ENCODE measurements at regions not wholly inside any gene's neighbourhood (a gene's known extent, or its start where the extent isn't known, plus 50 kb on each side); places are given as distances from the start of the nearest gene placed in this dataset.
"Not testable (repeated sequence)": the region's sequence is repeated elsewhere in the genome, so short reads cannot be mapped to it uniquely, and the experiment has no call there.

DNA sequence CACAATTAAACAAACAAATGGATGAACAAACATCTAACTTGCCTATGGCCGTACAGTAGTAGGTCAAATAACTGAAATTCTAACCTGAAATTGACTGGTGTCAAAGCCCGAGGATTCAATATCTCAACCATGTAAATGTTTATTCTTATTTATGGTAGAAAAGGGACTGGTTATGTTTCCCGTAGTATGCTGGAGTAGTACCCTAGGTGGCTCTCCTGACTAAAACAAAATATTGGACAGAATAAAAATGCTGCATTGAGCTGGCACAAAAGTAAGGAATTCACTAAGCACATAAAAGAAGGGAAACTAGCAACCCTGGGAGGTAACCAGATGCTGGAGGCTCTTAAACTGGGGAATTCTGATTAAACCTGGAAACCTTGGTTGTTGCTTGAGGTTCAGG lies 117.1 kb upstream of the PREP start:
- Histone ChIP-seq H3K27ac (ENCODE audit: low read length) (no peak overlapping the region), H2AFZ (ENCODE audit: low read depth, low read length) (no peak overlapping the region), H3K27me3 (ENCODE audit: low read depth, low read length) (no peaks in the 10 kb centered on the region), H3K9ac (ENCODE audit: low read length) (no peak overlapping the region), H3K79me2 (ENCODE audit: low read length) (no peaks in the 10 kb centered on the region), H3K4me2 (ENCODE audit: low read length) (no peak overlapping the region), H4K20me1 (ENCODE audit: insufficient read depth, low read length) (no peaks in the 10 kb centered on the region), H3K4me1 (ENCODE audit: low read length) (no peaks in the 10 kb centered on the region), H3K9me3 (ENCODE audit: insufficient read depth, low read length) (no peaks in the 10 kb centered on the region), H3K36me3 (replicated peaks; ENCODE audit: low read depth, low read length) (no peaks in the 10 kb centered on the region), H3K4me3 (ENCODE audit: low read length) (no peak overlapping the region)
- TF ChIP-seq, protein P1, sequence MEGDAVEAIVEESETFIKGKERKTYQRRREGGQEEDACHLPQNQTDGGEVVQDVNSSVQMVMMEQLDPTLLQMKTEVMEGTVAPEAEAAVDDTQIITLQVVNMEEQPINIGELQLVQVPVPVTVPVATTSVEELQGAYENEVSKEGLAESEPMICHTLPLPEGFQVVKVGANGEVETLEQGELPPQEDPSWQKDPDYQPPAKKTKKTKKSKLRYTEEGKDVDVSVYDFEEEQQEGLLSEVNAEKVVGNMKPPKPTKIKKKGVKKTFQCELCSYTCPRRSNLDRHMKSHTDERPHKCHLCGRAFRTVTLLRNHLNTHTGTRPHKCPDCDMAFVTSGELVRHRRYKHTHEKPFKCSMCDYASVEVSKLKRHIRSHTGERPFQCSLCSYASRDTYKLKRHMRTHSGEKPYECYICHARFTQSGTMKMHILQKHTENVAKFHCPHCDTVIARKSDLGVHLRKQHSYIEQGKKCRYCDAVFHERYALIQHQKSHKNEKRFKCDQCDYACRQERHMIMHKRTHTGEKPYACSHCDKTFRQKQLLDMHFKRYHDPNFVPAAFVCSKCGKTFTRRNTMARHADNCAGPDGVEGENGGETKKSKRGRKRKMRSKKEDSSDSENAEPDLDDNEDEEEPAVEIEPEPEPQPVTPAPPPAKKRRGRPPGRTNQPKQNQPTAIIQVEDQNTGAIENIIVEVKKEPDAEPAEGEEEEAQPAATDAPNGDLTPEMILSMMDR (IDR thresholded peaks at IDR 0.05; ENCODE audit: low read depth, low read length): no peak
- TF ChIP-seq EZH2phosphoT487 (IDR thresholded peaks at IDR 0.05; ENCODE audit: low read depth): no peak

DNA sequence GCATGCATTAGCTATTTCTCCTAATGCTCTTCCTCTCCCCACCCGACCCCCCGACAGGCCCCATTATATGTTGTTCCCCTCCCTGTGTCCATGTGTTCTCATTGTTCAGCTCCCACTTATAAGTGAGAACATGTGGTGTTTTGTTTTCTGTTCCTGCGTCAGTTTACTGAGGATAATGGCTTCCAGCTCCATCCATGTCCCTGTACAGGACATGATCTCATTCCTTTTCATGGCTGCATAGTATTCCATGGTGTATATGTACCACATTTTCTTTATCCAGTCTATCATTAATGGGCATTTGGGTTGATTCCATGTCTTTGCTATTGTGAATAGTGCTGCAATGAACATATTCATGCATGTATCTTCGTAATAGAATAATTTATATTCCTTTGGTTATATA lies 116.1 kb upstream of the PREP start:
- H3K9ac ChIP-seq (ENCODE audit: low read length); H3K4me3 ChIP-seq (ENCODE audit: low read length); H3K9me3 ChIP-seq (ENCODE audit: insufficient read depth, low read length); H3K79me2 ChIP-seq (ENCODE audit: low read length); H3K36me3 ChIP-seq (replicated peaks; ENCODE audit: low read depth, low read length); H3K27ac ChIP-seq (ENCODE audit: low read length); H4K20me1 ChIP-seq (ENCODE audit: insufficient read depth, low read length); H3K27me3 ChIP-seq (ENCODE audit: low read depth, low read length); H3K4me2 ChIP-seq (ENCODE audit: low read length); H2AFZ ChIP-seq (ENCODE audit: low read depth, low read length); H3K4me1 ChIP-seq (ENCODE audit: low read length): not testable (repeated sequence)

DNA sequence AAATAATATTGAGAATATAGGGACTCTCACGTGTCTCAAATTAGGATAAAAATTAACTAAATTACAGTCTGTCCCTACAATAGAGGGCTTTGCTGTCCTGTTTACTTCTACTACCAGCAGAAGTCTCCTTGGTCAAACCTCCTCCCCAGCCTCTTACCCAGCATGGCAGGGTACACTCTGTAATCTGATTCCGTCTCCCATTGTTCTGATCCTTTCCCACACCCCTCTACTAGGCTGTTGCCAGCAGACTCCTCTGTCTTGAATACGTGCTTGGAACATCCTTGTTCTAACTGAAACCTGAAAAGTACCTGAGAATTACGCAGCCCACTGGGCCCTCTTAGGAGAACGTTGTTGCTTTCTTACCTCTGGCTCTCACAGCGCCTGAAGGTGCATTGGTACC lies 112.2 kb upstream of the PREP start:
- no peak overlapping the region for H3K4me2 ChIP-seq (ENCODE audit: low read length)
- no peaks in the 10 kb centered on the region for H3K9me3 ChIP-seq (ENCODE audit: insufficient read depth, low read length)
- H3K36me3 ChIP-seq (replicated peaks; ENCODE audit: low read depth, low read length): no peaks in the 10 kb centered on the region
- no peak overlapping the region for H3K4me3 ChIP-seq (ENCODE audit: low read length)
- H4K20me1 ChIP-seq (ENCODE audit: insufficient read depth, low read length): no peaks in the 10 kb centered on the region
- H3K27ac ChIP-seq (ENCODE audit: low read length): no peak overlapping the region
- no peak overlapping the region for H2AFZ ChIP-seq (ENCODE audit: low read depth, low read length)
- H3K4me1 ChIP-seq (ENCODE audit: low read length): peaks cover 7% of the 10 kb centered on the region
- no peak overlapping the region for H3K9ac ChIP-seq (ENCODE audit: low read length)
- H3K79me2 ChIP-seq (ENCODE audit: low read length): no peaks in the 10 kb centered on the region
- no peaks in the 10 kb centered on the region for H3K27me3 ChIP-seq (ENCODE audit: low read depth, low read length)
- TF ChIP-seq, protein P1 (IDR thresholded peaks at IDR 0.05; ENCODE audit: low read depth, low read length): no peak
- no peak for TF ChIP-seq EZH2phosphoT487 (IDR thresholded peaks at IDR 0.05; ENCODE audit: low read depth)

DNA sequence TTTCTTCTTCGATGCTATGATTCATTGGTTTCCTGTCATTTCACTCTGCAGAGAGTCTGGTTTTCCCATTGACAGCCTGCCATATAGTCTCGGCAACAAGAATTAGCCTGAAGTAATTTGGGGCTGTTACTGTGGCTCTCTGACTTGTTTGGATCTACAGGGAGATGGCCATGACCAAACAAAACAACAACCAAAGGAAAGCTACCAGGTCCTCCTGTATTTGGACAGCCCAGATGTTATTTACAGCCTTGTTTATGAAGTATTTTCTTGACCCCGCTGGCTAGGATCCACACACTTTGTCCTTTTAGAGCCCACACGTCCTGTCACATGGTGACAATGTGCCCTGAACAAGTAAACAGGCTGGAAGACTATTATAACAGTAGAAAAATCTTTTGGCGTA lies 111.4 kb upstream of the PREP start:
- no peak overlapping the region for H3K4me3 ChIP-seq (ENCODE audit: low read length)
- H3K9me3 ChIP-seq (ENCODE audit: insufficient read depth, low read length): no peaks in the 10 kb centered on the region
- no peaks in the 10 kb centered on the region for H3K36me3 ChIP-seq (replicated peaks; ENCODE audit: low read depth, low read length)
- no peak overlapping the region for H3K27ac ChIP-seq (ENCODE audit: low read length)
- no peak overlapping the region for H3K4me2 ChIP-seq (ENCODE audit: low read length)
- TF ChIP-seq EZH2phosphoT487 (IDR thresholded peaks at IDR 0.05; ENCODE audit: low read depth): no peak
- TF ChIP-seq, protein P1 (IDR thresholded peaks at IDR 0.05; ENCODE audit: low read depth, low read length): no peak
- H3K27me3 ChIP-seq (ENCODE audit: low read depth, low read length): no peaks in the 10 kb centered on the region
- H3K4me1 ChIP-seq (ENCODE audit: low read length): peaks cover 7% of the 10 kb centered on the region
- H3K9ac ChIP-seq (ENCODE audit: low read length): no peak overlapping the region
- no peak overlapping the region for H2AFZ ChIP-seq (ENCODE audit: low read depth, low read length)
- no peaks in the 10 kb centered on the region for H4K20me1 ChIP-seq (ENCODE audit: insufficient read depth, low read length)
- H3K79me2 ChIP-seq (ENCODE audit: low read length): no peaks in the 10 kb centered on the region

DNA sequence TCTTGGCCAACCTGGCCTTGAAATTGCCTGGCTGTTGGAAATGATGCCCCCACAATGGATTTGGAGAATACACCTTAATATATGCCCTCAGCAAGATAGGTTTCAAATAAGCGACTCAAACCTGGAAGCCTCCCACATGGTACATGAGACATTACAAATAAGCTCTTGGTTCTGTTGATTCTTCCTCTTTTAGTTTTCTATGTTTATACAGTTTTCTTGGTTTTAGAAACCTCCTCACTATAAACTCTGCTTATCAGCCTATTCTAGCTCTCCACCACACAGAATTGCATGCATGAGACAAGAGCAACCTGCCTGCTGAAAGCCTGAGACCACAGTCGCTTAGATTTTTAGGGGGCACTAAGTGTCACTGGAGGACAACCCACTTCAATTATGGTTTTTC lies 108.8 kb upstream of the PREP start:
- no peaks in the 10 kb centered on the region for H3K79me2 ChIP-seq (ENCODE audit: low read length)
- peaks cover 7% of the 10 kb centered on the region for H3K4me1 ChIP-seq (ENCODE audit: low read length)
- no peaks in the 10 kb centered on the region for H3K27me3 ChIP-seq (ENCODE audit: low read depth, low read length)
- H3K9ac ChIP-seq (ENCODE audit: low read length): no peak overlapping the region
- no peak overlapping the region for H3K4me3 ChIP-seq (ENCODE audit: low read length)
- H4K20me1 ChIP-seq (ENCODE audit: insufficient read depth, low read length): no peaks in the 10 kb centered on the region
- H2AFZ ChIP-seq (ENCODE audit: low read depth, low read length): no peak overlapping the region
- no peaks in the 10 kb centered on the region for H3K36me3 ChIP-seq (replicated peaks; ENCODE audit: low read depth, low read length)
- no peak overlapping the region for H3K27ac ChIP-seq (ENCODE audit: low read length)
- no peak overlapping the region; the same call in 1 of the 2 replicates for H3K4me2 ChIP-seq (ENCODE audit: low read length)
- TF ChIP-seq EZH2phosphoT487 (IDR thresholded peaks at IDR 0.05; ENCODE audit: low read depth): no peak
- TF ChIP-seq, protein P1 (IDR thresholded peaks at IDR 0.05; ENCODE audit: low read depth, low read length): no peak
- H3K9me3 ChIP-seq (ENCODE audit: insufficient read depth, low read length): no peaks in the 10 kb centered on the region
